ENCODE measurements at regions not wholly inside any gene's neighbourhood (a gene's known extent, or its start where the extent isn't known, plus 50 kb on each side); places are given as distances from the start of the nearest gene placed in this dataset.

DNA sequence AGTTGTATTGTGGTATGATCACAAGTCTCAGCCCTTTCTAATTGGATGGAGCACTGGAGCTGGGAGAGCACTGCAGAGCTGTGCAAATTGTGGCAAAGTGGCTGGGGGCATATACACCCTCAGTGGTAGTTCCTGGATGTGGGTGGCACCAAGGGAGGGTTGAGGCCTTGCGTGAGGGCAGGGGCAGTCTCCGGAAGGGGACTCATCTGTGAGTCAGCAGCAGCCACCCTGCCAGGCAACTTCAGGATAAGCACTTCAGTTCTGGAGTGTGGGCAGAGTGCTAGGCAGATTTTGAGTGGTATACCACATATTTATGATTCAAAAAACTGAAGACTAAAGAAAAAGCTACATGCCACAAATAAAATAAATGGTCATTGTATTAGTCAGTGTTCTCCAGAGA is 210.5 kb downstream of the ETV1 start:
- dilution Hi-C loops (cut with MboI; ENCODE audit: extremely low pct_ligation_motif_present, low sequenced_read_pairs), result no loop called here
- no TSS peak for BruUV-seq (replicated peaks)
- CTCF ChIA-PET, result no interaction called here

More for the DNA sequence above, 210.5 kb downstream of the ETV1 start:
- Histone ChIP-seq H3K4me1 (ENCODE audit: control insufficient read depth, extremely low read depth, insufficient read depth, low read length) (no peaks in the 10 kb centered on the region), H3K9me3 (replicated peaks; ENCODE audit: control insufficient read depth, insufficient read depth, low read length) (no peaks in the 10 kb centered on the region), H3K4me2 (ENCODE audit: insufficient read depth, low read length) (no peak overlapping the region), H4K20me1 (replicated peaks; ENCODE audit: control insufficient read depth, extremely low read depth, insufficient read depth, low read length) (no peaks in the 10 kb centered on the region), H3K9me1 (replicated peaks; ENCODE audit: control insufficient read depth, extremely low read depth, insufficient read depth, low read length) (no peaks in the 10 kb centered on the region), H3K9ac (replicated peaks; ENCODE audit: extremely low read depth, insufficient read depth, low read length) (no peak overlapping the region), H3K27me3 (ENCODE audit: control insufficient read depth in 2 of 2, insufficient read depth in 2 of 2, low read length in 2 of 2) (no peaks in the 10 kb centered on the region), H3K27ac (ENCODE audit: insufficient read depth, low read depth, low read length) (no peak overlapping the region), H3K79me2 (ENCODE audit: control insufficient read depth, insufficient read depth, low read length) (no peaks in the 10 kb centered on the region), H3K4me3 (replicated peaks in 1 of 3; ENCODE audit: insufficient read depth in 1 of 3, low read depth in 1 of 3, low read length in 3 of 3) (no peak overlapping the region), H3K36me3 (ENCODE audit: control insufficient read depth in 2 of 2, extremely low read depth in 1 of 2, insufficient read depth in 2 of 2, low read length in 2 of 2) (no peaks in the 10 kb centered on the region), H2AFZ (ENCODE audit: low read depth, low read length) (peak overlapping the region; percentile 37)
- intact Hi-C loops (cut with micrococcal nuclease), result no loop called here
- TF ChIP-seq FOS (IDR thresholded peaks at IDR 0.05; ENCODE audit: borderline replicate concordance, insufficient read depth, low read length) (no peak), EZH2 (IDR thresholded peaks at IDR 0.05; ENCODE audit: borderline replicate concordance, low read depth, low read length, severe bottlenecking) (no peak), GATA2 (IDR thresholded peaks at IDR 0.05; ENCODE audit: insufficient read depth, insufficient read length, low read depth, low read length) (no peak), POLR2AphosphoS5 (IDR thresholded peaks at IDR 0.05; ENCODE audit: insufficient read depth, low read depth, low read length) (no peak), POLR2A (IDR thresholded peaks at IDR 0.05; ENCODE audit: low read depth, low read length) (no peak), JUN (IDR thresholded peaks at IDR 0.05; ENCODE audit: borderline replicate concordance, insufficient read depth, insufficient read length, low read depth) (no peak), MYC (IDR thresholded peaks at IDR 0.05; ENCODE audit: low read depth, low read length) (no peak)
- TF ChIP-seq, protein P1, sequence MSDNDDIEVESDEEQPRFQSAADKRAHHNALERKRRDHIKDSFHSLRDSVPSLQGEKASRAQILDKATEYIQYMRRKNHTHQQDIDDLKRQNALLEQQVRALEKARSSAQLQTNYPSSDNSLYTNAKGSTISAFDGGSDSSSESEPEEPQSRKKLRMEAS (IDR thresholded peaks at IDR 0.05; ENCODE audit: insufficient read depth, insufficient read length), result no peak
- TF ChIP-seq, protein P2, sequence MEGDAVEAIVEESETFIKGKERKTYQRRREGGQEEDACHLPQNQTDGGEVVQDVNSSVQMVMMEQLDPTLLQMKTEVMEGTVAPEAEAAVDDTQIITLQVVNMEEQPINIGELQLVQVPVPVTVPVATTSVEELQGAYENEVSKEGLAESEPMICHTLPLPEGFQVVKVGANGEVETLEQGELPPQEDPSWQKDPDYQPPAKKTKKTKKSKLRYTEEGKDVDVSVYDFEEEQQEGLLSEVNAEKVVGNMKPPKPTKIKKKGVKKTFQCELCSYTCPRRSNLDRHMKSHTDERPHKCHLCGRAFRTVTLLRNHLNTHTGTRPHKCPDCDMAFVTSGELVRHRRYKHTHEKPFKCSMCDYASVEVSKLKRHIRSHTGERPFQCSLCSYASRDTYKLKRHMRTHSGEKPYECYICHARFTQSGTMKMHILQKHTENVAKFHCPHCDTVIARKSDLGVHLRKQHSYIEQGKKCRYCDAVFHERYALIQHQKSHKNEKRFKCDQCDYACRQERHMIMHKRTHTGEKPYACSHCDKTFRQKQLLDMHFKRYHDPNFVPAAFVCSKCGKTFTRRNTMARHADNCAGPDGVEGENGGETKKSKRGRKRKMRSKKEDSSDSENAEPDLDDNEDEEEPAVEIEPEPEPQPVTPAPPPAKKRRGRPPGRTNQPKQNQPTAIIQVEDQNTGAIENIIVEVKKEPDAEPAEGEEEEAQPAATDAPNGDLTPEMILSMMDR (IDR thresholded peaks at IDR 0.05; ENCODE audit: extremely low read depth in 1 of 2, insufficient read depth in 1 of 2, low read depth in 1 of 2, low read length in 2 of 2), result no peak
- DNase-seq (ENCODE audit: low read depth, low spot score) (no peak), FAIRE-seq (no peak)
- POLR2A ChIA-PET, result no interaction called here

Measured in endothelial cell of umbilical vein (primary cell).